GM21786 (cell line): ENCODE measurements at regions not wholly inside any gene's neighbourhood (a gene's known extent, or its start where the extent isn't known, plus 50 kb on each side); places are given as distances from the start of the nearest gene placed in this dataset.
"Not testable (repeated sequence)": the region's sequence is repeated elsewhere in the genome, so short reads cannot be mapped to it uniquely, and the experiment has no call there.

ENCODE experiments used
- ATAC-seq: cut with Tn5 transposase; IDR thresholded peaks from one replicate; pipeline ENCODE4 v1.9.1; 2021; ENCODE audit not compliant: unreplicated experiment

GRCh38 chr11:49817705-49818430 is 134.3 kb upstream of the OR4C13 start:
- ATAC-seq: not testable (repeated sequence)

GRCh38 chr11:49823188-49823587 is 129.0 kb upstream of the OR4C13 start:
- ATAC-seq: not testable (repeated sequence)

GRCh38 chr11:49850541-49850940 is 101.7 kb upstream of the OR4C13 start:
- not testable (repeated sequence) for ATAC-seq

GRCh38 chr11:49851511-49851910 is 100.7 kb upstream of the OR4C13 start:
- no peak for ATAC-seq

DNA sequence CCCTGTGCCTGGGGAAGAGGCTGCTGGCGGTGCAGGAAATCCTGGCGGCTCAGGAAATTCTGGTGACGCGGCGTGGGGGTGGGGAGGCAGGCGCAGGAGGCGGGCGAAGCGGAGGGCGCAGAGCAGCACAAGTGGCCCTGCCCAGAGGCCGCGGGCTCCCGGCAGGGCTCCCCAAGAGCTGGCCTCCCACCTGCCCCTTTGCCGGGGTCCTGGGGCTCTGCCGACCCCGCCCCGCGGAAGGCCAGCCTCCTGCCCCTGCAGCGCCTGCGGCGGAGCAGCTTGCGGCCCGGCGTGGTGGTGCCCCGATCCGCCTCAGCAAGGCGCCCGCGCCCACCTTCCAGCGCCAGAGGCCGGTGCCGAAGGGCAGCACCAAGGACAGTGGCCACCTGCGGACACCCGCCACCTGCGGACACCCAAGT is 100.2 kb upstream of the OR4C13 start:
- no peak for ATAC-seq

DNA sequence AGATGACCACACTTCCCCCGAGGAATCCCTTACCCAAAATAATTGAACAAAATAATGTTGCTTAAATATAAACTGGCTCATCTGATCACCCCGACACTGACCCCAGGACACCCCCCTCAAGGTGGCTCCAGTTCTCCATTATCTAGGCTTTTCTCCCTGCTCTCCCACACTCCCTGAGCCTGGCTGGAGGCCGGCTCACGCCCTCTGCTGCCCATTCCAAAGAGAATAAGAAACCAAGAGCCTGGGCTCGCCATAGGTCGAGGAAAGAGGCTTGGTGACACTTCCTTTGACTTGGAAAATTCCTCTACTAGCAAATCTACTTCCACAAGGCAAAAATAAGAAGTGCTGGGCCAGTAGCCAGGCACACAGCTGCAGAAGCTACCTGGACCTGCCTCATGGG is 63.3 kb upstream of the OR4C13 start:
- not testable (repeated sequence) for ATAC-seq

DNA sequence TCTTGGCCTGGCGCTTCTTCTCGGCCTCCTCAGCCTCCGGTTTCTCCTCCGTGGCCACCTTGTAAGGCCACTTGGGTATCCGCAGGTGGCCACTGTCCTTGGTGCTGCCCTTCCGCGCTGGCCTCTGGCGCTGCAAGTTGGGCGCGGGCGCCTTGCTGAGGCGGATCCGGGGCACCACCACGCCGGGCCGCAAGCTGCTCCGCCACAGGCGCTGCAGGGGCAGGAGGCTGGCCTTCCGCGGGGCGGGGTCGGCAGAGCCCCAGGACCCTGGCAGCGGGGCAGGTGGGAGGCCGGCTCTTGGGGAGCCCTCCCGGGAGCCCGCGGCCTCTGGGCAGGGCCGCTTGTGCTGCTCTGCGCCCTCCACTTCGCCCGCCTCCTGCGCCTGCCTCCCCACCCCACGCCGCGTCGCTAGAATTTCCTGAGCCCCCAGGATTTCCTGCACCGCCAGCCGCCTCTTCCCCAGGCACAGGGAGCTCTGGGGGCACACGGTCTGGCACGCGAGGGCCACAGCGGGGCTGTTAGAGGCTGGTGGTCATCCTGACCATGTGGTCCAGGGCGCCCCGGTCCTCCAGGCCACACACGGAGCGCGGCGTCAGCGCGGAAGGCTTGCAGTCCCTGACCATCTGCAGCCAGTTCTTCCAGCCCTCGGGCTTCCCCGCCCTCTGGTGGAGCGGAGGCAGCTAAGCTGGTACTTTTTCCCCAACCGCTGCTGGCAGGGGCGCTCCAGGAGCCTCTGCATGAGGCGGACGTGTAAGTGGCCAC is 60.1 kb upstream of the OR4C13 start:
- ATAC-seq: not testable (repeated sequence)

DNA sequence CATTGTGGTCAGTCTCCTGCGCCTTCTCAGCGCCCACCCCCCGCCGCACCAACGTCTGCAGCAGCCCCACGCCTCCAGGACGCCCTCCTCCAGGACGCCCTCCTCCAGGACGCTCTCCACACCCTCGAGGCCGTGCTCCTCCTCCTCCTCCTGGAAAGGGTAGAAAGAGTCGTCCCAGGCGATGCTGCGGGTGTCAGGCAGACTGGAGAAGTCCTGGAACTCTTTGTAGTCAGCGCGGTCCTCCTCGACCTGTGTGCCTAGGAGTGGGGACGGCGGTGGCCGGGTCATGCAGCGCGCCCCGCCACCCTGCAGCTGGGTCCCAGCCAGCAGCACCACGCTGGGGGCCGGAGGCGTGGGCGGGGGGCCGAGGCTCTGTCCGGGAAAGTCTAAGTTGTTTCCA is 58.7 kb upstream of the OR4C13 start:
- ATAC-seq: not testable (repeated sequence)
